ENCODE measurements at regions not wholly inside any gene's neighbourhood (a gene's known extent, or its start where the extent isn't known, plus 50 kb on each side); places are given as distances from the start of the nearest gene placed in this dataset.
"Not testable (repeated sequence)": the region's sequence is repeated elsewhere in the genome, so short reads cannot be mapped to it uniquely, and the experiment has no call there.

- TF ChIP-seq, protein P1, sequence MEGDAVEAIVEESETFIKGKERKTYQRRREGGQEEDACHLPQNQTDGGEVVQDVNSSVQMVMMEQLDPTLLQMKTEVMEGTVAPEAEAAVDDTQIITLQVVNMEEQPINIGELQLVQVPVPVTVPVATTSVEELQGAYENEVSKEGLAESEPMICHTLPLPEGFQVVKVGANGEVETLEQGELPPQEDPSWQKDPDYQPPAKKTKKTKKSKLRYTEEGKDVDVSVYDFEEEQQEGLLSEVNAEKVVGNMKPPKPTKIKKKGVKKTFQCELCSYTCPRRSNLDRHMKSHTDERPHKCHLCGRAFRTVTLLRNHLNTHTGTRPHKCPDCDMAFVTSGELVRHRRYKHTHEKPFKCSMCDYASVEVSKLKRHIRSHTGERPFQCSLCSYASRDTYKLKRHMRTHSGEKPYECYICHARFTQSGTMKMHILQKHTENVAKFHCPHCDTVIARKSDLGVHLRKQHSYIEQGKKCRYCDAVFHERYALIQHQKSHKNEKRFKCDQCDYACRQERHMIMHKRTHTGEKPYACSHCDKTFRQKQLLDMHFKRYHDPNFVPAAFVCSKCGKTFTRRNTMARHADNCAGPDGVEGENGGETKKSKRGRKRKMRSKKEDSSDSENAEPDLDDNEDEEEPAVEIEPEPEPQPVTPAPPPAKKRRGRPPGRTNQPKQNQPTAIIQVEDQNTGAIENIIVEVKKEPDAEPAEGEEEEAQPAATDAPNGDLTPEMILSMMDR (IDR thresholded peaks at IDR 0.05; ENCODE audit: borderline replicate concordance), result no peak
- no peak for DNase-seq
- Histone ChIP-seq H3K27ac (replicated peaks) (no peak overlapping the region), H3K4me1 (no peaks in the 10 kb centered on the region), H3K27me3 (ENCODE audit: low read depth) (no peaks in the 10 kb centered on the region), H3K9me3 (replicated peaks) (peaks cover 9% of the 10 kb centered on the region), H3K4me3 (peak overlapping the region; percentile 37), H3K36me3 (no peaks in the 10 kb centered on the region)
- intact Hi-C loops (cut with micrococcal nuclease), result no loop called here
These were observed 1178.6 kb downstream of the MRPL39 start for GRCh38 chr21:24428591-24429199.

GRCh38 chr21:24424776-24425175 is 1182.5 kb downstream of the MRPL39 start:
- no peaks in the 10 kb centered on the region for H3K36me3 ChIP-seq
- H3K27ac ChIP-seq (replicated peaks), result no peak overlapping the region
- intact Hi-C loops (cut with micrococcal nuclease), result no loop called here
- H3K4me1 ChIP-seq, result no peaks in the 10 kb centered on the region
- no peaks in the 10 kb centered on the region for H3K27me3 ChIP-seq (ENCODE audit: low read depth)
- H3K4me3 ChIP-seq, result no peak overlapping the region
- peaks cover 31% of the 10 kb centered on the region for H3K9me3 ChIP-seq (replicated peaks)
- DNase-seq, result no peak
- TF ChIP-seq, protein P1 (IDR thresholded peaks at IDR 0.05; ENCODE audit: borderline replicate concordance), result no peak

DNA sequence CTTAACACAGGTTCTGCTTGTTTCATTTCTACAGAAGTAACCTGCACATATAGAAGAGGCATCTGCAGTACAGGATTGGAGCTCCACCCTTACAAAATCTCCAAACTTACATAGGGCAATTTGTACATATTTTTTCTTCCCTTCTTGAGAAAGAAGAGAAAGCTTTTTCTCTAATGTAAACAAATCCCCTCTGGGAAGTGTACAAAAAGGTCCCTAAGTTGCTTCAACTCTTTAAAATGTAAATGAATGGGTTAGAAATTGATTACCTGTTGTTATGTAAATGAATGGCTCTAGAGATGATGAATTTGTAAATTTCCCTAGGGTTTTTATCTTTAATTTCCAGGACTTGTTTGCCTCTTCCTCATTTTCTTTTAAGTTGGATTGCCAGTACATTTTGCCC is 1183.7 kb downstream of the MRPL39 start:
- Histone ChIP-seq H3K4me3 (no peak overlapping the region), H3K27ac (replicated peaks) (no peak overlapping the region), H3K9me3 (replicated peaks) (peaks cover 44% of the 10 kb centered on the region), H3K4me1 (no peaks in the 10 kb centered on the region), H3K27me3 (ENCODE audit: low read depth) (no peaks in the 10 kb centered on the region), H3K36me3 (no peaks in the 10 kb centered on the region)
- DNase-seq, result no peak
- intact Hi-C loops (cut with micrococcal nuclease), result no loop called here
- TF ChIP-seq, protein P1 (IDR thresholded peaks at IDR 0.05; ENCODE audit: borderline replicate concordance), result no peak

DNA sequence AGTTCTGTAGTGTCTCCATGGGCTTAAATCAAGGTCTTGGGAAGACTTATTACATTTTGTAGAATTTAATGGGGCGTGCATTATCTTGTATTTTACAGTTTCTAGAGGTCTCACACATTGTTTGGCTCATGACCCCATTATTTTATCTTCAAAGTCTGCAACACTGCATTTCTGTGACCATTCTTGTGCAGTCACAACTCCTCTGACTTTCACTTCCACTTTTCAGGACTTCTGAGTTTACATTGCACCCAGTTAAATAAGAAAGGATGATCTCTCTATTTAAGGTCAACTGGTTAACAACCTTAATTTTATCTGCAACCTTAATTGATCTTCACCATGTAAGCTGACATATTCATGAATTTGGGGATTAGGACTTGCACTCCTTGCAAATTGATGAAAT is 1186.6 kb downstream of the MRPL39 start:
- Histone ChIP-seq H3K27ac (replicated peaks) (no peak overlapping the region), H3K9me3 (replicated peaks) (peaks cover 54% of the 10 kb centered on the region), H3K27me3 (ENCODE audit: low read depth) (no peaks in the 10 kb centered on the region), H3K4me3 (no peak overlapping the region), H3K4me1 (no peaks in the 10 kb centered on the region), H3K36me3 (no peaks in the 10 kb centered on the region)
- intact Hi-C loops (cut with micrococcal nuclease), result no loop called here
- no peak for DNase-seq
- TF ChIP-seq, protein P1 (IDR thresholded peaks at IDR 0.05; ENCODE audit: borderline replicate concordance), result no peak

- H3K27me3 ChIP-seq (ENCODE audit: low read depth); H3K4me1 ChIP-seq; intact Hi-C loops (cut with micrococcal nuclease); H3K36me3 ChIP-seq; H3K27ac ChIP-seq (replicated peaks); H3K4me3 ChIP-seq; DNase-seq: not testable (repeated sequence)
- H3K9me3 ChIP-seq (replicated peaks), result peaks cover 54% of the 10 kb centered on the region
These were observed 1187.6 kb downstream of the MRPL39 start for GRCh38 chr21:24419641-24420040.

DNA sequence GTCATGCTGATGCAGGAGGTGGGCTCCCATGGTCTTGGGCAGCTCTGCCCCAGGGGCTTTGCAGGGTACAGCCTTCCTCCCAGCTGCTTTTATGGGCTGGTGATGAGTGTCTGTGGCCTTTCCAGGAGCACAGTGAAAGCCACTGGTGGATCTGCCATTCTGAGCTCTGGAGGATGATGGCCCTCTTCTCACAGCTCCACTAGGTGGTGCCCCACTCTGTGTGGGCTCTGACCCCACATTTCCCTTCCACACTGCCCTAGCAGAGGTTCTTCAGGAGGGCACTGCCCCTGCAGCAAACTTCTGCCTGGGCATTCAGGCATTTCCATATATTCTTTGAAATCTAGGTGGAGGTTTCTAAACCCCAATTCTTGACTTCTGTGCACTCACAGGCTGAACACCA is 1188.6 kb downstream of the MRPL39 start:
- TF ChIP-seq, protein P1 (IDR thresholded peaks at IDR 0.05; ENCODE audit: borderline replicate concordance), result no peak
- intact Hi-C loops (cut with micrococcal nuclease), result no loop called here
- no peak overlapping the region for H3K27ac ChIP-seq (replicated peaks)
- no peak overlapping the region for H3K4me3 ChIP-seq
- no peaks in the 10 kb centered on the region for H3K27me3 ChIP-seq (ENCODE audit: low read depth)
- no peak for DNase-seq
- no peaks in the 10 kb centered on the region for H3K36me3 ChIP-seq
- peaks cover 52% of the 10 kb centered on the region for H3K9me3 ChIP-seq (replicated peaks)
- H3K4me1 ChIP-seq, result no peaks in the 10 kb centered on the region

All from left ventricle myocardium inferior (tissue), 1 donor.